ENCODE measurements at regions not wholly inside any gene's neighbourhood (a gene's known extent, or its start where the extent isn't known, plus 50 kb on each side); places are given as distances from the start of the nearest gene placed in this dataset.

DNA sequence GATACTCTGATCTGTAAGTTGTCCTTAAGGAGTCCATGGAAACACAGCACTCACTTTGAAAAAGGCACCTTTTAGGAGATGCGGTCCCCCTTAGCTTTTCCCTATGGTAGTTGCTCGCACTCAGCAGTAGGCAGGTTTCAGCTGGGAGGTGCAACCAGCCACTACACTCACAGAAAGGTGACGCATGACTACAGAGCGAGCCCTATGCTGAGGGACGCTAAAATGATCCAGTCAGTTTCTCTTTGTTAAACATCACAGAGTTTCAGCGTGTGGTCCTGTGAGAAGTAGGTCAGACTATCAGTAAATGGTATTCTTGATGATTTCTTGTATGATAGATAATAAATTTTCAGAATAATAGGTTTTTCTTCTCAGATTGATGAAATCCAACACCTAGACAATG is 362.7 kb upstream of the MIR17HG start:
- TF ChIP-seq, protein P1, sequence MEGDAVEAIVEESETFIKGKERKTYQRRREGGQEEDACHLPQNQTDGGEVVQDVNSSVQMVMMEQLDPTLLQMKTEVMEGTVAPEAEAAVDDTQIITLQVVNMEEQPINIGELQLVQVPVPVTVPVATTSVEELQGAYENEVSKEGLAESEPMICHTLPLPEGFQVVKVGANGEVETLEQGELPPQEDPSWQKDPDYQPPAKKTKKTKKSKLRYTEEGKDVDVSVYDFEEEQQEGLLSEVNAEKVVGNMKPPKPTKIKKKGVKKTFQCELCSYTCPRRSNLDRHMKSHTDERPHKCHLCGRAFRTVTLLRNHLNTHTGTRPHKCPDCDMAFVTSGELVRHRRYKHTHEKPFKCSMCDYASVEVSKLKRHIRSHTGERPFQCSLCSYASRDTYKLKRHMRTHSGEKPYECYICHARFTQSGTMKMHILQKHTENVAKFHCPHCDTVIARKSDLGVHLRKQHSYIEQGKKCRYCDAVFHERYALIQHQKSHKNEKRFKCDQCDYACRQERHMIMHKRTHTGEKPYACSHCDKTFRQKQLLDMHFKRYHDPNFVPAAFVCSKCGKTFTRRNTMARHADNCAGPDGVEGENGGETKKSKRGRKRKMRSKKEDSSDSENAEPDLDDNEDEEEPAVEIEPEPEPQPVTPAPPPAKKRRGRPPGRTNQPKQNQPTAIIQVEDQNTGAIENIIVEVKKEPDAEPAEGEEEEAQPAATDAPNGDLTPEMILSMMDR (IDR thresholded peaks at IDR 0.05): no peak
- no peak for TF ChIP-seq MYBL2 (CRISPR knock-in tag; IDR thresholded peaks at IDR 0.05)
- TF ChIP-seq, protein P2, sequence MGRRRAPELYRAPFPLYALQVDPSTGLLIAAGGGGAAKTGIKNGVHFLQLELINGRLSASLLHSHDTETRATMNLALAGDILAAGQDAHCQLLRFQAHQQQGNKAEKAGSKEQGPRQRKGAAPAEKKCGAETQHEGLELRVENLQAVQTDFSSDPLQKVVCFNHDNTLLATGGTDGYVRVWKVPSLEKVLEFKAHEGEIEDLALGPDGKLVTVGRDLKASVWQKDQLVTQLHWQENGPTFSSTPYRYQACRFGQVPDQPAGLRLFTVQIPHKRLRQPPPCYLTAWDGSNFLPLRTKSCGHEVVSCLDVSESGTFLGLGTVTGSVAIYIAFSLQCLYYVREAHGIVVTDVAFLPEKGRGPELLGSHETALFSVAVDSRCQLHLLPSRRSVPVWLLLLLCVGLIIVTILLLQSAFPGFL (CRISPR knock-in tag; IDR thresholded peaks at IDR 0.05; ENCODE audit: borderline replicate concordance): no peak
- no peak for TF ChIP-seq IRF2 (CRISPR knock-in tag; IDR thresholded peaks at IDR 0.05; ENCODE audit: borderline replicate concordance, low read depth)
- no peak for TF ChIP-seq TEAD4 (CRISPR knock-in tag; IDR thresholded peaks at IDR 0.05)
- no peak for TF ChIP-seq ESRRA (CRISPR knock-in tag; IDR thresholded peaks at IDR 0.05; ENCODE audit: borderline replicate concordance)
- TF ChIP-seq FOXJ3 (CRISPR knock-in tag; IDR thresholded peaks at IDR 0.05; ENCODE audit: borderline replicate concordance): no peak
